Tibial artery (tissue), 4 donors: ENCODE measurements at regions not wholly inside any gene's neighbourhood (a gene's known extent, or its start where the extent isn't known, plus 50 kb on each side); places are given as distances from the start of the nearest gene placed in this dataset.

Source experiments
- DNase-seq, 2 donors: peaks; one replicate each; pipeline ENCODE4 v3.0.0-alpha.2; 2019
- H3K27ac ChIP-seq, 2 donors: fragments of 200-600 bp; sonication (generic) in 1 of 2; 1 replicate in 1 of 2; 2 replicates in 1 of 2; pipeline ENCODE4 v1.5.1; 2018 to 2019; ENCODE audit warnings: mild to moderate bottlenecking in 1 of 2
- H3K27me3 ChIP-seq, 2 donors: fragments of 200-600 bp; sonication (generic) in 1 of 2; one replicate each; pipeline versions ENCODE4 v1.5.1 to v1.6.0; 2016 to 2019
- H3K36me3 ChIP-seq, 3 donors: fragments of 200-600 bp; sonication (generic) in 2 of 3; one replicate each; pipeline ENCODE4 v1.5.1; 2016 to 2019; ENCODE audit warnings: mild to moderate bottlenecking in 2 of 3
- H3K4me1 ChIP-seq, 4 donors: fragments of 200-600 bp; sonication (generic) in 2 of 4; 1 replicate in 3 of 4; 2 replicates in 1 of 4; pipeline ENCODE4 v1.5.1; 2016 to 2019
- H3K4me3 ChIP-seq, 2 donors: fragments of 200-600 bp; sonication (generic) in 1 of 2; 1 replicate in 1 of 2; 2 replicates in 1 of 2; pipeline ENCODE4 v1.5.1; 2018 to 2019; ENCODE audit warnings: mild to moderate bottlenecking in 2 of 2
- H3K9me3 ChIP-seq, 3 donors: fragments of 200-600 bp; sonication (generic) in 1 of 3; one replicate each; pipeline ENCODE4 v1.5.1; 2016 to 2019
- CTCF ChIP-seq, 2 experiments: fragments of 200-600 bp in 1 of 2; fragments of 450-650 bp in 1 of 2; IDR thresholded peaks; one replicate each; pipeline ENCODE4 v1.5.1; 2017 to 2019; ENCODE audit warnings: antibody characterized with exemption in 2 of 2, mild to moderate bottlenecking in 1 of 2, moderate library complexity in 1 of 2
- intact Hi-C: fragments of 100-400 bp; cut with DNase I; formaldehyde crosslinking; loops from one replicate; pipeline ENCODE4 v1.15.0; 2023; ENCODE audit warnings: low total_unique reads

GRCh38 chr4:110848787-110849186 is 225.9 kb upstream of the PITX2 start:
- no peaks in the 10 kb centered on the region for H3K9me3 ChIP-seq
- intact Hi-C loops, result no loop called here
- H3K27ac ChIP-seq, result no peak overlapping the region
- no peak for TF ChIP-seq CTCF (IDR thresholded peaks at IDR 0.05)
- no peak for DNase-seq
- H3K4me1 ChIP-seq, result no peaks in the 10 kb centered on the region
- no peaks in the 10 kb centered on the region for H3K36me3 ChIP-seq
- H3K27me3 ChIP-seq, result no peaks in the 10 kb centered on the region
- H3K4me3 ChIP-seq, result no peak overlapping the region

- no peak for TF ChIP-seq CTCF (IDR thresholded peaks at IDR 0.05)
- intact Hi-C loops, result no loop called here
- no peak overlapping the region for H3K27ac ChIP-seq
Observed at GRCh38 chr4:110849461-110849860, 226.6 kb upstream of the PITX2 start.

GRCh38 chr4:110850461-110851442 is 227.9 kb upstream of the PITX2 start:
- Histone ChIP-seq H3K27me3 (no peaks in the 10 kb centered on the region), H3K27ac (no peak overlapping the region), H3K4me1 (no peaks in the 10 kb centered on the region), H3K36me3 (no peaks in the 10 kb centered on the region), H3K9me3 (no peaks in the 10 kb centered on the region), H3K4me3 (no peak overlapping the region)
- TF ChIP-seq CTCF (IDR thresholded peaks at IDR 0.05), result no peak
- no peak for DNase-seq
- intact Hi-C loops, result no loop called here

More at GRCh38 chr4:110849461-110849860, 226.6 kb upstream of the PITX2 start:
- Histone ChIP-seq H3K4me1 (no peaks in the 10 kb centered on the region), H3K36me3 (no peaks in the 10 kb centered on the region), H3K9me3 (no peaks in the 10 kb centered on the region), H3K4me3 (no peak overlapping the region), H3K27me3 (no peaks in the 10 kb centered on the region)
- no peak for DNase-seq

- no peak for TF ChIP-seq CTCF (IDR thresholded peaks at IDR 0.05)
- no peaks in the 10 kb centered on the region for H3K9me3 ChIP-seq
- no peak overlapping the region for H3K27ac ChIP-seq
- no peaks in the 10 kb centered on the region for H3K36me3 ChIP-seq
- H3K27me3 ChIP-seq, result no peaks in the 10 kb centered on the region
- intact Hi-C loops, result no loop called here
- no peak for DNase-seq
- no peaks in the 10 kb centered on the region for H3K4me1 ChIP-seq
- no peak overlapping the region for H3K4me3 ChIP-seq
Observed at GRCh38 chr4:110851989-110852388, 229.1 kb upstream of the PITX2 start.

- Histone ChIP-seq H3K9me3 (no peaks in the 10 kb centered on the region), H3K27me3 (no peaks in the 10 kb centered on the region), H3K27ac (no peak overlapping the region), H3K36me3 (no peaks in the 10 kb centered on the region), H3K4me1 (no peaks in the 10 kb centered on the region), H3K4me3 (no peak overlapping the region)
- TF ChIP-seq CTCF (IDR thresholded peaks at IDR 0.05), result no peak
- intact Hi-C loops, result no loop called here
- DNase-seq, result no peak
Observed at GRCh38 chr4:110852793-110853192, 229.9 kb upstream of the PITX2 start.
